Right ventricle myocardium inferior (tissue), 1 donor: ENCODE measurements at regions not wholly inside any gene's neighbourhood (a gene's known extent, or its start where the extent isn't known, plus 50 kb on each side); places are given as distances from the start of the nearest gene placed in this dataset.
"Not testable (repeated sequence)": the region's sequence is repeated elsewhere in the genome, so short reads cannot be mapped to it uniquely, and the experiment has no call there.

Experiments
- ATAC-seq: fragments of 200-7000 bp; cut with Tn5 transposase; one replicate; pipeline ENCODE4 v1.9.1; 2020; ENCODE audit warnings: mild to moderate bottlenecking, moderate library complexity
- DNase-seq: peaks from one replicate; pipeline ENCODE4 v3.0.0; 2021; ENCODE audit errors: missing footprints
- intact Hi-C: fragments of 100-400 bp; cut with DNase I; formaldehyde crosslinking; loops from one replicate; pipeline ENCODE4 v1.11.0; 2022
- donor health status: DM: no; HTN: yes; CAD: no; lungs with severe emphysema.

- ATAC-seq, result no peak
- intact Hi-C loops, result no loop called here
- no peak for DNase-seq
Observed at GRCh38 chr7:156009569-156009968, 197.3 kb upstream of the SHH start.

GRCh38 chr7:156006876-156007275 is 194.6 kb upstream of the SHH start:
- ATAC-seq, intact Hi-C loops, DNase-seq: not testable (repeated sequence)

GRCh38 chr7:156006024-156006423 is 193.8 kb upstream of the SHH start:
- intact Hi-C loops, result no loop called here
- no peak for ATAC-seq
- no peak for DNase-seq

- intact Hi-C loops, result no loop called here
- no peak for DNase-seq
Observed at GRCh38 chr7:156005202-156005691, 193.0 kb upstream of the SHH start.

GRCh38 chr7:156004265-156005201 is 192.3 kb upstream of the SHH start:
- no peak for ATAC-seq
- DNase-seq, result no peak
- intact Hi-C loops, result no loop called here

More at GRCh38 chr7:156005202-156005691, 193.0 kb upstream of the SHH start:
- no peak for ATAC-seq

GRCh38 chr7:156003220-156004162 is 191.2 kb upstream of the SHH start:
- ATAC-seq, result no peak
- intact Hi-C loops, result no loop called here
- no peak for DNase-seq

- no peak for ATAC-seq
- DNase-seq, result no peak
- intact Hi-C loops, result no loop called here
Observed at GRCh38 chr7:156002362-156003066, 190.3 kb upstream of the SHH start.

GRCh38 chr7:156001496-156002260 is 189.4 kb upstream of the SHH start:
- intact Hi-C loops, result no loop called here
- DNase-seq, result no peak
- no peak for ATAC-seq

- ATAC-seq, result no peak
- intact Hi-C loops, result no loop called here
- no peak for DNase-seq
Observed at GRCh38 chr7:156000601-156001396, 188.5 kb upstream of the SHH start.

- intact Hi-C loops, result no loop called here
- no peak for ATAC-seq
Observed at GRCh38 chr7:155999631-156000489, 187.6 kb upstream of the SHH start.

GRCh38 chr7:155998766-155999630 is 186.7 kb upstream of the SHH start:
- no peak for DNase-seq
- no peak for ATAC-seq
- intact Hi-C loops, result no loop called here

More at GRCh38 chr7:155999631-156000489, 187.6 kb upstream of the SHH start:
- no peak for DNase-seq

GRCh38 chr7:155998328-155998691 is 186.0 kb upstream of the SHH start:
- no peak for ATAC-seq
- intact Hi-C loops, result no loop called here
- no peak for DNase-seq

- ATAC-seq (no peak), DNase-seq (no peak)
- intact Hi-C loops, result no loop called here
Observed at GRCh38 chr7:155997431-155998327, 185.4 kb upstream of the SHH start.

- intact Hi-C loops, result no loop called here
- DNase-seq, result no peak
- no peak for ATAC-seq
Observed at GRCh38 chr7:155996718-155997280, 184.5 kb upstream of the SHH start.
